Kidney (tissue), 13 donors: ENCODE measurements at regions not wholly inside any gene's neighbourhood (a gene's known extent, or its start where the extent isn't known, plus 50 kb on each side); places are given as distances from the start of the nearest gene placed in this dataset.

Source experiments
- DNase-seq, 5 donors: peaks; one replicate each; pipeline ENCODE4 v3.0.0-alpha.2; 2013 to 2020
- FAIRE-seq: peaks from 2 replicates; lab custom pipeline; 2012; peaks lifted over from hg19 to GRCh38; lab: Jason Lieb, UNC
- H3K27ac ChIP-seq, 2 donors: one replicate each; pipeline ENCODE4 v1.7.0; 2013; ENCODE audit warnings: low read depth in 2 of 2, low read length in 2 of 2, inconsistent platforms in 1 of 2
- H3K27me3 ChIP-seq: one replicate; pipeline ENCODE4 v1.7.1; 2013; ENCODE audit warnings: low read length, inconsistent platforms; ENCODE audit not compliant: control insufficient read depth, insufficient read depth
- H3K36me3 ChIP-seq, 3 donors: one replicate each; pipeline versions ENCODE4 v1.7.0 to v1.7.1; 2013; ENCODE audit warnings: low read length in 3 of 3, control low read depth in 1 of 3, inconsistent platforms in 1 of 3; ENCODE audit not compliant: insufficient read depth in 3 of 3, control insufficient read depth in 2 of 3
- H3K4me1 ChIP-seq, 3 donors: one replicate each; pipeline versions ENCODE4 v1.7.0 to v1.7.1; 2013; ENCODE audit warnings: low read length in 3 of 3, inconsistent platforms in 1 of 3, low read depth in 1 of 3; ENCODE audit not compliant: control insufficient read depth in 2 of 3, insufficient read depth in 2 of 3
- H3K4me3 ChIP-seq, 3 donors: one replicate each; pipeline versions ENCODE4 v1.7.0 to v1.8.1; 2013; ENCODE audit warnings: low read length in 3 of 3, control low read depth in 1 of 3, inconsistent platforms in 1 of 3
- H3K9ac ChIP-seq, 3 donors: one replicate each; pipeline versions ENCODE4 v1.7.0 to v1.7.1; 2013; ENCODE audit warnings: low read length in 3 of 3, control low read depth in 1 of 3, inconsistent platforms in 1 of 3
- H3K9me3 ChIP-seq, 3 donors: one replicate each; pipeline versions ENCODE4 v1.7.0 to v1.7.1; 2013; ENCODE audit warnings: low read length in 3 of 3, control low read depth in 1 of 3, inconsistent platforms in 1 of 3; ENCODE audit not compliant: control insufficient read depth in 2 of 3, insufficient read depth in 1 of 3
- CTCF ChIP-seq: IDR thresholded peaks from 3 replicates; pipeline ENCODE4 v1.5.1; 2012; ENCODE audit warnings: mild to moderate bottlenecking, moderate library complexity, borderline replicate concordance; ENCODE audit not compliant: insufficient read depth; ENCODE audit errors: extremely low read depth
- intact Hi-C: fragments of 100-400 bp; cut with DNase I; formaldehyde crosslinking; loops from one replicate; pipeline ENCODE4 v1.11.1; 2022
- donor health status: control.
- donor health status: control.
- donor health status: control.
- donor health status: control.
- donor health status: control.
- donor health status: DM: yes; HTN: yes; CAD: no.
- donor health status: Normal renal cell carcinoma (clear cell type).

- intact Hi-C loops, result no loop called here
- DNase-seq (no peak), FAIRE-seq (no peak)
- TF ChIP-seq CTCF, result no peak
- Histone ChIP-seq H3K27ac (no peak overlapping the region), H3K36me3 (no peaks in the 10 kb centered on the region), H3K4me3 (no peak overlapping the region), H3K27me3 (no peaks in the 10 kb centered on the region), H3K9me3 (no peaks in the 10 kb centered on the region), H3K4me1 (peaks cover 0 to 2% (median 0%) of the 10 kb centered on the region in 3 donors), H3K9ac (no peak overlapping the region)
Observed at GRCh38 chr9:107390279-107390678, 99.3 kb downstream of the KLF4 start.

GRCh38 chr9:107389617-107390071, 99.9 kb downstream of the KLF4 start:
- no peaks in the 10 kb centered on the region for H3K9me3 ChIP-seq
- intact Hi-C loops, result no loop called here
- no peaks in the 10 kb centered on the region for H3K36me3 ChIP-seq
- H3K27me3 ChIP-seq, result no peaks in the 10 kb centered on the region
- H3K9ac ChIP-seq, result no peak overlapping the region
- no peak overlapping the region for H3K4me3 ChIP-seq
- no peak overlapping the region for H3K27ac ChIP-seq
- peaks cover 0 to 2% (median 0%) of the 10 kb centered on the region in 3 donors for H3K4me1 ChIP-seq
- FAIRE-seq (no peak), DNase-seq (peak in 1 of 5 donors; percentile 73)
- no peak for TF ChIP-seq CTCF

GRCh38 chr9:107388890-107389289, 100.7 kb downstream of the KLF4 start:
- no peak overlapping the region for H3K4me3 ChIP-seq
- peaks cover 0 to 2% (median 0%) of the 10 kb centered on the region in 3 donors for H3K4me1 ChIP-seq
- H3K36me3 ChIP-seq, result no peaks in the 10 kb centered on the region
- H3K27me3 ChIP-seq, result no peaks in the 10 kb centered on the region
- DNase-seq (no peak), FAIRE-seq (no peak)
- H3K9ac ChIP-seq, result no peak overlapping the region
- no peaks in the 10 kb centered on the region for H3K9me3 ChIP-seq
- intact Hi-C loops, result no loop called here
- no peak overlapping the region for H3K27ac ChIP-seq
- no peak for TF ChIP-seq CTCF

- DNase-seq, result no peak
- Histone ChIP-seq H3K9me3 (no peaks in the 10 kb centered on the region), H3K36me3 (no peaks in the 10 kb centered on the region), H3K4me1 (peaks cover 0 to 2% (median 0%) of the 10 kb centered on the region in 3 donors), H3K27me3 (no peaks in the 10 kb centered on the region), H3K9ac (no peak overlapping the region), H3K27ac (no peak overlapping the region), H3K4me3 (no peak overlapping the region)
- no peak for TF ChIP-seq CTCF
- FAIRE-seq, result no peak
- intact Hi-C loops, result no loop called here
Observed at GRCh38 chr9:107387409-107387808, 102.2 kb downstream of the KLF4 start.
